Renal cortex interstitium (tissue), 11 donors: ENCODE measurements at regions not wholly inside any gene's neighbourhood (a gene's known extent, or its start where the extent isn't known, plus 50 kb on each side); places are given as distances from the start of the nearest gene placed in this dataset.
A peak's percentile ranks its signal among the peaks of the same experiment; 100 is the strongest.

ENCODE experiments used
- DNase-seq, 11 donors: peaks; one replicate each; pipeline ENCODE4 v3.0.0-alpha.2; 2013; ENCODE audit warnings: low read depth in 9 of 11, low spot score in 4 of 11; ENCODE audit errors: extremely low read depth in 1 of 11

DNA sequence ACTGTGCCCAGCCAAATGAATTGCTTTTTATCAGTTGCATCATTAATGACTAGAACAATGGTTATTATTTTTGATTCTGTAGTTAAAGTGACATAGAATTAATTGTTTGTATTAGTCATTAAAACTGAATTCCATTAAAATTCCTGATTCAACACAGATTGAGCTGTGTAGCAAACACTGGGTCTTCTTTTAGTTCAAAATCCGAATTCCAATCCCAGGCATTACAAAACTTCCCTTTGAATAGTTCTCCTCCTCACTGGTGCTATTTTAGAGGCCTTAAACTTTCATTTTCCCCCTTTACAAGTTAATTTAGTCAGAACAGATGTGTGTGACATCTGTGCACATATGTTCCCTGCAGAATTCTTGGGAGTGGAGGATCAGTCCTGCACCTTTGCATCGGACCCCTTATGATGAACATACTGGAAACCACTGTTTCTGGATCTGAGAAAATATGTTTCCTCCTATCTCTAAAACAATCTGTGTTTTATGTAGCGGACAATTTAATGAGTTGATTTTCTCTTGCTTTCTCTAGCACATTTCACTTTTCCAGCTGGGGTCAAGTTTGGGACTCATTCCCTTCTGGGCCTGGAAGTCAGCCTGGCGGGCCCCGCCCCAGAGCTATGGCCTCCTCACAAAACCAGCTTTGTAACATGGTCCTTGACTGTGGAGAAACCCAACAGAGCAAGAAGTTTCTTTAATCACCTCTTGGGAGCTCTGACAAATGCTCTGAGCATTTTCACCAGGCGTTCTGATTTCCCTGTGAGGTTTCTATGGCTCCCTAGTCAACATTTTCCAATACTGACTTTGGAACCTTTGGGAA lies 87.9 kb upstream of the MAMDC2 start:
- DNase-seq: peak in 3 of 11 donors; percentile 8 to 19 (median 15)

DNA sequence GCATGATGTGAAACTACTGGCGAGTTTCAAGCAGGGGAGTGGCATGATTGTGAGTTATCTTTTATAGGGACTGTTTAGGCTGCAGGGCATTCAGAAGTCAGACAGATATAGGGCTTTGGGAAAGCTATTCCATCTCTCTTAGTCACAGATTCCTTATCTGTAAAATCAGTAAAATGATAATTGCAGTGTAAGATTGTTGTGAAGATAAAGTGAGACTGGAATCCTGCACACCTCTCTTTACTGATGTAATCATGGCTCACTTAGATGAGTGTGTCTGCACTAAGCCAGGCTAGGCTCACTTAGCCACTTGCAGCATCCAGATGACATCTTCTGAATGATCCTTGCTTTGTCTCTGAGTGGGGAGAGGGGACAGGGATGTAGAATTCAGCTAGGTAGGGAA lies 81.8 kb upstream of the MAMDC2 start:
- no peak for DNase-seq

DNA sequence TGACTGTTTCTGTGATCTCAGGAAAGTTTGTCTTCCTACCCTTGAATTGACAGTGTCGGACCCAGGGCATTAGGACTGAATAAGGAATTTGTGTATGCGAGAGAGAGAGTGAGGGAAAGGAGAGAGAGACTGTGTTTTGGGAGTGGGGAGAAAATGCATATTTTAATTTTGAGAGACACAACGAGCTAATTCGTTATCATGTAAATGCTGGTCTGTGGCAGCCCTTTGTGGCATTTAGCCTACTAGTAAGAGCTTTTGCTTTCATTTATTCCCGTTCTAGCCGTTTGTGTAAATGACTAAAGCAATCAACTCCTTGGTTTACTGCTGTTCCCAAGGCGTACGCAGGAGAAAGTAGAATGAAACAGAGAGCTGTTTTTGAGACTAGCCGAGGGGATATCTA lies 79.8 kb upstream of the MAMDC2 start:
- no peak for DNase-seq

DNA sequence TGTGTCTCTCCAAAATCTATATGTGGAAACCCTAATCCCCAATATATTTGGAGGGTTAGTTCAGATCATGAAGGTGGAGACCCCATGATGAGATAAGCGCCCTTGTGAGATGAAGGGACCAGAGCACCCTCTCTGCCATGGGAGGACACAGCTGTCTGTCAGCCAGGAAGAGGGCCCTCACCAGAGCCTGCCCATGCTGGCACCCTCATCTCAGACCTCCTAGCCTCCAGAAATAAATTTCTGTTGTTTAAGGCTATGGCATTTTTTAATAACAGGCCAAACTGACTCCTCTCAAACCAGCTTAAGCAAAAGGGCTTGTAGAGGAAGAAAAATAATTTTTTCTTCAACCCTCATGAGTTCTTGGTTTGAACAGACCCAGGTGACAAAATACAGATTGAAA lies 79.2 kb upstream of the MAMDC2 start:
- no peak for DNase-seq

DNA sequence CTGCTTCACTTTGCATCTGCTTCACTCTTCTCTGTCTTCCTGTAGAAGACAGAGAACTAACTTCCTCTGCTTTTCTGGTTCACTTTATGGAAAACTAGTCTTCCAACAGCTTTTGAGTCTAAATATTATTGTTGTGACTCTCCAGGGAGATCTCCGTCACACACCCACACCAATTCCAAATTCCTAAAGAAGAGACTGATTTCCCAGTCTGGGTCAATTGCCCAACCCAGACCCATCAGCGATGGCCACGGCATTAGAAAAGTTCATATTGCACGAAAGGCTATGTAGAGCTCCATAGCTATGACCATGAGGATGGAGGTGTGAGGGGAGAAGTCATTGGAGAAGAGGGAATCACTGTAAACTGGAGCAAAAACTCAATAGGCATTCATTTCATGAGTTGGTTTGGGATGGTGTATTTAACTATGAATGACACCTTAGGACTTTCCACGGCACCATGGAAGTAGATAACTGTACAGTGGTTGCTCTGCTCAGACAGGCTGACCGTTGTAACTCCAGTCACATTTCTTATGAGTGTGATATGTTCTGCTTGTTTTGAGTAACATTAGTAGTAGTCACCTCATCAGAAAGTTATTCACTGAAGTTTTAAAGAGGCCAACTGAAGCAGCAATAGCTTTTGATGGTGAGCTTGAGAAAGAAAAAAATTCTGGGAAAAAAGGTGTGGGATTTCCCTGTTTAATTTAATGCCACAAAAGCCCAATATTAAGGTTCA lies 78.1 kb upstream of the MAMDC2 start:
- DNase-seq: no peak

DNA sequence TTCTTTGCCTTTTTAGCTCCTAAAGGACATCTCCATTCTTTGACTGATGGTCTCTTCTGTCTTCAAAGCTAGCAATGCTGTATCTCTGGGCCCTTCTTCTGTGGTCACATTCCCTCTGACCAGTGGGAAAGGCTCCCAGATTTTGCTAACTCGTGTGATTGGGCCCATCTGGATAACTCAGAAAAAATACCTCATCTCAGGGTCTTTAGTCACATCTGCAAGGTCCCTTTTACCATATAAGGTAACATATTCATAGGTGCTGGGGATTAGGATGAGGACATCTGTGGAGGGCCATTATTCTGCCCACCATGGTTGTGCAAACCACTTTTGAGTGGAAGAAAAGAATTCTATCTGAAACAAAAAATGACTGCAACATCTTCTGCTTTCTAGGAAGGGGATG lies 76.3 kb upstream of the MAMDC2 start:
- no peak for DNase-seq

DNA sequence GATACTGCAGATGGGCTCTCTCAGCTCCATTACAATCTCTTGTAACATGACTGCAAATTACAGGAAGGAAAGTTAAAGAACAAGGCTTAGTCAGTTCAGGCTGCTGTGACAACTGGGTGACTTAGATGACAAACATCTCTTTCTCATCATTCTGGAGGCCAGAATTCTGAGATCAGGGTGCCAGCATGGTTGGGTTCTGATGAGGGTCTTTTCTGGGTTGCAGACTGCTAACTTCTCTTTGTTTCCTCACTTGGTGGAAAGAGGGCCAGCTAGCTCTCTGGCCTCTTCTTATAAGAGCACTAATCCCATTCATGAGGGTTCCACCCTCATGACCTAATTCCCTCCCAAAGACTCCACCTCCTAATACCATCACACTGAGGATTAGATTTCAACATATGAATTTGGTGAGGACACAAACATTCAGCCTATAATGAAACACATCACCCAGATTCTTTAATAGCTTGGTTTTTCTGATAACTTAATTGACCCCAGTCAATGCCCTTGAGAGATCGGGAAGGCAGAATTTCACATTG lies 73.6 kb upstream of the MAMDC2 start:
- DNase-seq: no peak

DNA sequence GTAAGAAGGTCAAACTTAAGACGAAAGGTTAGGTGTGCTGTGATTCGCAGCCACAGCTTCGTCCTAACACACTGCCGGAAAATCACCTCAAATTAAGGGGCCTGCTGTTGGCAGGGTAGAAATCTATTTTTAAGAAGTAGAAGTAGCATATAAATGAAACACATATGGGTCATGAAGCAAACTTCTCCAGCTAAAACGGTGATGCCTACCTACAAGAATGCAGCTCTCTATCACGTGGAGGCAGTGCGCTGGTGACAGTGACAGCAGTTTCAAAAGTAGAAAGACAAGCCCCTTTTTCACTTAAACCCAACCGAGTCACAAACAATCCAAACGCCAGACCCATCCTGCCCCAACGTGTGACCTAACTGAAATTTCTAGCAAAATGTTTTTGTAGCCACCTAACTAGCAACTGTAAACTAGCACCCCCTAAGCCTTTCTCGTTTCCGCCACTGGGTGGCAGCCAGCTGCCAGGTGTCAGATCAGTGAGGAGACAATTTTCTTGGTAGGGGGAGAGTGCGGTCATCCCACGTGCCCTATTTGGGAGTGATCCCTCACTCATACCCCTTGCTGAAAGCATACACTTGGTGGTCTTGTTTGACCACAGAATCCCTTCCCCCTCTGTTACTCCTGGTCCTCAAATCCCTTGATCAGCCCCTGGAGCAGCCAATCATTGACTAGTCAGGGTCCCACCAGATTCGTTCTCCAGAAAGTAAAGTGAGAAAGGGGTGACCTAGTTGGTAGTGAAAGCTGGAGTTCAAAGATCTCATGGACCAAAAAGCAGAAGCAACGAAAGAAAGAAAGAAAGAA lies 71.8 kb upstream of the MAMDC2 start:
- peak in 7 of 11 donors; percentile 21 to 40 (median 28) for DNase-seq

DNA sequence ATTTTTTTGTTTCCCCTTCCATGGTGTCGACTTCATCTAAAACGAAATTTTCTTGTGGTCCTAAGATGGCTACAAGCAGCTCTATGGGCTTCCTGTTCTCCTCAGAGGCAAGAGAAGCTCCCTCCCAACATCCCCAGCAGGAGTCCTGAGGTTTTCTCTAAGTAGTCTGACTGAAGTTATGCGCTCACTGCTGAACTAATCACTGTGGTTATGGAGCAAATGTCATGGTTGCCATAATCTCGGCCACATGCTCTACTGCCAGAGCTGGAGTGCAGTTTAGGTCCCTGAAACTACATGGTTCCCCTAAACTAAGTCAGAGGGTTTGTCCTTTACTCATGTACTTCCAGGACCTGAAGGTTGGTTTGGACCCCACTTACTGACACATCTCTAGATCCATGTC lies 68.0 kb upstream of the MAMDC2 start:
- no peak for DNase-seq

DNA sequence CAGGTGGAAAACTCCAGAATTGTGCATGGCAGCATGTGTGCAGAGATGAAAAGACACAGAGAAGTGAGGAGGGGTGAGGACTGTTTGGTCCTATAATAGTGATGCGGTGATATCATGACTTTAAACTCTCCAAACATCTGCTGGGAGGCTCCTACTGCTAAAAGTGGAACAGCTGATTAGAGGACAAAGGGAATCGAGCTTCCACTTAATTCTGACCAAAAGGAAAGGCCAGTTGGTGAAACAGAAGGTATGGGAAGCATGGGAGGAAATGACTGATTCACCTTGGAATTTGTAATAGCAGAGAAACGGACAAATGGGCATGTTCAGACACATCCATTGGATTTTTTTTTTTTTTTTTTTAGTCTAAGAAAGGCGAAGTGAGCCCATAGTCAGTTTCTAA lies 67.5 kb upstream of the MAMDC2 start:
- DNase-seq: no peak

DNA sequence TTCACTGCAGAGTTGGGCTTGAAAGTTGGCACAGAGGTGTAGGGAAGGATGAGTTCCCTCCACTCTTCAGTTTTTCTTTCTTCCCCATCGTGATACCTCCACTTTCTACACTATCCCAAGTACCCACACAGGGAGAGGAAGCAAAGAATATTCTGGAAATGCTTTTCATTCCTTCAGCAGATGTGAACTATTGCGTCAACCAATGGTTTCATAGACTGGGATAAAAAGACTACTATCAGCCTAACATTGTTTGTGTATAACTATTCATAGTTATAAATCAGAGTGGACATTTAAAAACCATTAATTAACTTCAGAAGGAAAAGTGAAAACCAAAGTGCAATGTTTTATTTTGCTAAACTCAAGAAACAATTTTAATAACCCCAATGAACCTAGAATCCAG lies 63.6 kb upstream of the MAMDC2 start:
- DNase-seq: no peak

DNA sequence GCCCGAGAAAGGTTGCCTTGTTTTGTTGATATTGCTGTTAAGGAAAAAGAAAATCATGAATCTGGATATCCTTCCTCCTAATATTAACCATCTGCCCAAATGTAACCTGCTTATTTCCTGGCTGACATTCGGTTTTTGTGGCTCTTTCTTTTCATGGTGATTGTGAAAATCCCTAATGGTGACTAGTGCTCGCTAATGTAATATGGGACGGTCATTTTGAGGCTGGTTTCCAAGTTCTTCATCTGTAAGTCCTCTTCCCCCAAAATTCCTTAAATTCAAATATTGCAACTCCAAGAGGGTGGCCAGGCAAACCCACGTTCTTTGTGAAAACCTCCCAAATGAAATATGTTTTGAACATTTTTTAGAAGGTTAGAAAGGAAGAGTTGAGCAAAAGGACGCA lies 63.1 kb upstream of the MAMDC2 start:
- DNase-seq: no peak

DNA sequence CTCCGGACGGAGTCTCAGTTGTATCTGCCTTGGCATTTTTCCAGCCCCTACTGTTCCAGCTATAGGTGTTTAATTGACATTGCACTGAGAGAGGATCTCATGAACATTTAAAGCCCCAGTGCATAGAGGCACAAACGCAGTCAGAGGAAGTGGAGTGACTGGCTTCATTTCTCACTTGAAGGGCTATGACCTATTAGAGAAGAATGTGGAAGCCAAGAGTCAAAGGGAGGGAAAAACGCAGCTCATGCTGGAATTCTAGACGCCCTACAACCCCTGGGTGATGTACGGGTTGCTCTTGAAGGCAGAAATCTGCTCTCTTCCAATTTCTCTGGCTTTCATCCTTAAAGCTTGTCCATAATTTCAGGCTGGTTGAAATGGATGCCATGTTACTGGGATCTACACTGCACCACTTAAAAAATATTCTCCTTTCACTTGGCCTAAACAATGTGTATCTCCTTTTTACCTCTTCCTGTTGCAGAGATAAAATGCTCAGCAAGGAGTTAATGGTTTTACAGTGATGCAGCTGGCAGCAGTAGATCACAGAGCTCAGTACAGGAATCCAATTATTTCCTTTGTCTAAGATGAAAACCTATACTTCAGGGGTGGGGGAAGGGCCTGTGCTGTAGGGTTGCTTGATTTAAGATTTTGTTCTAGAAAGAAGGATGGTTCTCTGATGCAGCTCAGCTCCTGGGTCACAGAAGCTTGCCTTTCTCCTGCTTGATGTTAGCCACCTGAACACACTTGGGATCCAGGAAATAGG lies 61.8 kb upstream of the MAMDC2 start:
- DNase-seq: peak in 2 of 11 donors; percentile 15 to 25

DNA sequence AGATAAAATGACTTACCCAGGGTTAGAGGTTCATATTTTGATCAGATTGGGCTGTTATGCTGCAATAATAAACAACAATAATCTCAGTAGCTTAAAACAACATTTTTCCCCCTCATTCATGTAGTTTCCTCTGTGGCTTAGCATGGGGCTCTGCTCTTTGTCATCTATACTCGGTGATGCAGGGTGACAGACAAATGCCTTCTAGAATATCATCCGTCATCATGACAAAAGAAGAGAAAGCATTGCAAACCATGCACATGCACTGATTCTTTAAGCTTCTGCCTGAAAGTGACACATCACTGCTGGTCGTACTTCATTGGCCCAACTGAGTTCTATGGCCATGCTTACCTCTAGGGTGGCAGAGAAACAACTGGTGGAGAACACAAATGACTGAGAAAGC lies 58.8 kb upstream of the MAMDC2 start:
- DNase-seq: no peak

DNA sequence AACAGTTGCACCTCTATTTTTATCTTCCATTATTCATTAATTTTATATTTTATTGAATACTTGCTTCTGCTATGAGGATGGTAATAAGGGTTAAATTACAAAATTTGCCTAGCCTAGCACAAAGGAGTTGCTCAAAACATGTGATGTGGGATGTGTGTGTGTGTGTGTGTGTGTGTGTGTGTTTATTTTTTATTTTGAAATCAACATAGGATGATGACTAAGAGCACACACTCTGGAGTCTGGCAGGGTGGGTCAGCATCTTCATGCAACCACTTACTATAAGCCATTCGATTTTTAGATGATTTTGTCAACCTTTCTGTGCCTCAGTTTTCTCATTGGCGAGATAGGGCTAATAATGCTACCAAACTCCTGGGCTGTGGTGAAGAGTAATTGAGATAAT lies 57.7 kb upstream of the MAMDC2 start:
- no peak for DNase-seq

DNA sequence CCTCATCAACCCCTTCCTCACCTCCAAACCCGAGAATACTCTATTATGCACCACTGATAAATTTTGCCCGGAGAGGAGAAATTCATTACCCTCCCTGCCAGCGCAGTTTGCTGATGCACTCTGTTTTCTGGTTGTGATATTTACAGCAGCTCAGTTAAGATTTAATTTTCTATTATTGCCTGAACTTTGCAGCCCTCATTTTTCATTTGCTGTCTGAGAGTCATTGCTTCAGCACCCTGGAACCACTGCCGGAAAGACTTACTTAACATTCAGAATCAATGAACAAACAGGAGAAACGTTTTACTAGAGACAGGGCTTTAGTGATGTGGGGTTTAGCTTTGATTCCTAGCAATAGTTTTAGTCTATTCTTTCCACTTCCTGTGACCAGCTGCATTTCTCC lies 56.7 kb upstream of the MAMDC2 start:
- DNase-seq: no peak

DNA sequence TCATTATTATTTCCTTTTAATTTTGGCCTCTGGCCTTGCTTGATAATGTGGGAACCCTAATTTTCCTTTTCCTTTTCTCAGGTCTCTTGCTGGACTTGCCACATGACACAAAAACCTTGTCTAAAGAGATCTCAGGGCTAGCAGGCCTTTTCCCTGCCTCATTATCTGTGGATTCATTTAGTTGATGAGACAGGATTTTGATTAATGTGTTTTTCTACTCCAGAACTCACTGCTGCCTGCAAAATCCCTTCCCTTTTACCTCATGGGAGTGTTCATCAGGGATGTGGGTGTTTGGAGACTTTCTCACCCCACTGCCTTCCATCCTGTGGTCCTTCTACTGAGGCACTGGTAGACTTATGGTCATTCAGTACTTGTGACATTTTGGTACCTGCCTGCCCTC lies 56.2 kb upstream of the MAMDC2 start:
- no peak for DNase-seq

DNA sequence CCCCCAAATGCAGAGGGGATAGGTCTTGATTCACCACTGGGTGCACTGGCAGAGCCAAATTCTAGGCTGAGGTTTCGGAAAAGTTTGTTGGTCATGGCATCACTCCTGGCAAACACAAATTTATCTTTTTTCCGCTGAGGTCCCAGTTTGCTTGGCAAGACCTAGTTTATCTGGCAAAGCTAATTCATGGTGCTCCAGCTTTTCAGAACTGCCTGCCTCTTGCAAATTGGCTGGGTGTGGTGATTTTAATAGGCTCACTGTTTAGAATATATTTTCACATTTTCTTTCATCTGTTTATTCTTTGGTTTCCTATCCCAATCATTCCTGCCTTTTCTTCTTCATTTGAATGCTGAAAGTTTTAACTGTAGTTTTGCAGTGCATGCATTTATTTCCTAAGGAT lies 50.5 kb upstream of the MAMDC2 start:
- DNase-seq: no peak
